Hepatocyte (in vitro differentiated cells): ENCODE measurements at regions not wholly inside any gene's neighbourhood (a gene's known extent, or its start where the extent isn't known, plus 50 kb on each side); places are given as distances from the start of the nearest gene placed in this dataset.

Experiments used
- EZH2 ChIP-seq: fragments of 200-600 bp; sonication (generic); IDR thresholded peaks from 2 replicates; pipeline ENCODE4 v1.6.1; 2016; ENCODE audit warnings: antibody characterized with exemption, mild to moderate bottlenecking, borderline replicate concordance
- EZH2phosphoT487 ChIP-seq: fragments of 200-600 bp; sonication (generic); IDR thresholded peaks from one replicate; pipeline ENCODE4 v1.6.1; 2018; ENCODE audit warnings: antibody characterized with exemption, mild to moderate bottlenecking, low read depth, moderate library complexity; ENCODE audit not compliant: unreplicated experiment, severe bottlenecking
- TF ChIP-seq, protein P1 (sequence below): fragments of 200-600 bp; sonication (generic); IDR thresholded peaks from 2 replicates; pipeline ENCODE4 v1.5.1; 2016; ENCODE audit warnings: antibody characterized with exemption, mild to moderate bottlenecking; ENCODE audit not compliant: poor library complexity

- TF ChIP-seq, protein P1, sequence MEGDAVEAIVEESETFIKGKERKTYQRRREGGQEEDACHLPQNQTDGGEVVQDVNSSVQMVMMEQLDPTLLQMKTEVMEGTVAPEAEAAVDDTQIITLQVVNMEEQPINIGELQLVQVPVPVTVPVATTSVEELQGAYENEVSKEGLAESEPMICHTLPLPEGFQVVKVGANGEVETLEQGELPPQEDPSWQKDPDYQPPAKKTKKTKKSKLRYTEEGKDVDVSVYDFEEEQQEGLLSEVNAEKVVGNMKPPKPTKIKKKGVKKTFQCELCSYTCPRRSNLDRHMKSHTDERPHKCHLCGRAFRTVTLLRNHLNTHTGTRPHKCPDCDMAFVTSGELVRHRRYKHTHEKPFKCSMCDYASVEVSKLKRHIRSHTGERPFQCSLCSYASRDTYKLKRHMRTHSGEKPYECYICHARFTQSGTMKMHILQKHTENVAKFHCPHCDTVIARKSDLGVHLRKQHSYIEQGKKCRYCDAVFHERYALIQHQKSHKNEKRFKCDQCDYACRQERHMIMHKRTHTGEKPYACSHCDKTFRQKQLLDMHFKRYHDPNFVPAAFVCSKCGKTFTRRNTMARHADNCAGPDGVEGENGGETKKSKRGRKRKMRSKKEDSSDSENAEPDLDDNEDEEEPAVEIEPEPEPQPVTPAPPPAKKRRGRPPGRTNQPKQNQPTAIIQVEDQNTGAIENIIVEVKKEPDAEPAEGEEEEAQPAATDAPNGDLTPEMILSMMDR: no peak
- no peak for TF ChIP-seq EZH2
- no peak for TF ChIP-seq EZH2phosphoT487
These were observed 144.4 kb upstream of the TWIST2 start for GRCh38 chr2:238703436-238703835.
